HG02884 (cell line): ENCODE measurements at regions not wholly inside any gene's neighbourhood (a gene's known extent, or its start where the extent isn't known, plus 50 kb on each side); places are given as distances from the start of the nearest gene placed in this dataset.

Source experiments
- ATAC-seq: cut with Tn5 transposase; IDR thresholded peaks from one replicate; pipeline ENCODE4 v1.9.1; 2021; ENCODE audit warnings: mild to moderate bottlenecking, moderate library complexity; ENCODE audit not compliant: unreplicated experiment

GRCh38 chr2:145855142-145855541, 1335.2 kb upstream of the ZEB2 start:
- no peak for ATAC-seq

- no peak for ATAC-seq
Observed at GRCh38 chr2:145854039-145854755, 1334.3 kb upstream of the ZEB2 start.

- no peak for ATAC-seq
Observed at GRCh38 chr2:145851730-145852129, 1331.8 kb upstream of the ZEB2 start.

DNA sequence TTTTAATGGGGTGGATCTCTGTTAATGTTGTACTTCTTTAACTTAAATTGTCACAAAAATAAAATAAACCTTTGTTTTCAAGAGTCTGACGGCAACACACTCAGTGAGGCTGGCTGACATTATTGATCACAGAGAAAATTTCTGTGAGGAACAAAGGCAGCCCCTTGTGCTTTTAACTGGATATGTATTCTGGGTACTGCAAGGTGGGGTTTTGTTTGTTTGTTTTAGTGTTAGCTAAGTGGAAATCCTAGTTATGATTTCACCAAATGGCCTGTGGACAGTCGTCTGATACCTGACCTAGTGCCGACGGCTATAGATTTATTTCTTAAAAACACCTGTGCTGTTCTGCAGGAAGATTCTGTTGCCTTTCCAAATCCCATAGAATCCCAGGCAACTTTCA, 1329.5 kb upstream of the ZEB2 start:
- no peak for ATAC-seq

DNA sequence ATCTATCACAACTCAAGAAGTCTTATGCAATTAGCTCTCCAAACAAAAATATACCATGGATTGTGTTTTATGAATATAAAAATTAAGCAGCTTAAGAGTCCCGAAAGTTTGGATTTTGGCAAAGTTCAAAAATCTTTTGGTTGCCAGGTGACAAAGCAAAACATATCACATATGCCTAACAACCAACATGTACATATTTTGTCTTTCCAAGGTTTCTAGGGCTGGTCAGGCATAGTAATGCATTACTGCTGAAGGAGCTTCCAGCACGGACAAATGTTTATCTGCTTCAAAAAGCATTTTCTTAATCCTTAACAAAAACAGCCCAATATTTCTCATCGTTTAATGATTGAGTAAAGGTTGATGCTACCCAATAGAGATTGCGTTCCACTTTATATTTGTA, 1327.1 kb upstream of the ZEB2 start:
- ATAC-seq, result no peak

- ATAC-seq, result no peak
Observed at GRCh38 chr2:145845923-145846322, 1326.0 kb upstream of the ZEB2 start.

- no peak for ATAC-seq
Observed at GRCh38 chr2:145845207-145845894, 1325.4 kb upstream of the ZEB2 start.

- no peak for ATAC-seq
Observed at GRCh38 chr2:145841973-145842372, 1322.1 kb upstream of the ZEB2 start.

- ATAC-seq, result no peak
Observed at GRCh38 chr2:145836986-145837385, 1317.1 kb upstream of the ZEB2 start.

- ATAC-seq, result no peak
Observed at GRCh38 chr2:145835665-145836064, 1315.7 kb upstream of the ZEB2 start.

GRCh38 chr2:145832681-145833080, 1312.8 kb upstream of the ZEB2 start:
- ATAC-seq, result no peak

DNA sequence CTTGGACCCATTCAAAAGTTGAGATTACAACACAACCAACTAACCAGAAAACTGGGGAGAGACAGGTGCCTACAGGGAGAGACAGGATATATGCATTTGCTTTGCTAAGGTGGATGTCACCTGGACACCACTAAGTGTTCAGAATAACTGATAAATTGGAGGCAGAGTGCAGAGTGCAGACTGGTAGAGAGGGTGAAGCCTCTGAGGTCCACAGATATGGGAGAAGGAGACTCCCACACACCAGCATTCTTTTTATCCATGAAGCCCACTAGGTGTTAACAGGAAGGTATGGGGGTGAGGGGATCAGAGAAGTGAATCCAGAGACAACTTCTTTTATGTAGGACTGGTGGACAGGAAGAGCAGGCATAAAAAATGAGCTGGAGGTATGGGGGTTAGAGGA, 1310.0 kb upstream of the ZEB2 start:
- no peak for ATAC-seq

- ATAC-seq, result no peak
Observed at GRCh38 chr2:145827235-145827634, 1307.3 kb upstream of the ZEB2 start.

DNA sequence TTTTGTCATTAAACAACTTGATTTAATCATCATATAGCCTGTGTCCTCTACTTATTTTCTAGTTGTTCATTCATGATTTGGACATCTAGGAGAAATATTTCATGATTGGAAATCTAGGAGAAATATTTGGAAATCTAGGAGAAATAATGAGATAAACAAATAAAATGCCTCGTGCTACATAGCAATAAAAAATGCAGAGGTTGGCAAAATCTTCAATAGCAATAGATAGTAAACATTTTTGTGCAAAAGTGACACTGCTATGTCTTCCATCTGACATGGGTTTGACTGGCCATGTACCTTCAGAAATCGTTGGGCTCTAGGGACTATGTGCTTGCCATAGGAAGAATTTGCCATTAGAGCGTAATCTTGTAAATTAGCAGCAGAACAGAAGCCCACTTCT, 1304.5 kb upstream of the ZEB2 start:
- no peak for ATAC-seq

- ATAC-seq, result no peak
Observed at GRCh38 chr2:145822892-145823534, 1303.1 kb upstream of the ZEB2 start.

DNA sequence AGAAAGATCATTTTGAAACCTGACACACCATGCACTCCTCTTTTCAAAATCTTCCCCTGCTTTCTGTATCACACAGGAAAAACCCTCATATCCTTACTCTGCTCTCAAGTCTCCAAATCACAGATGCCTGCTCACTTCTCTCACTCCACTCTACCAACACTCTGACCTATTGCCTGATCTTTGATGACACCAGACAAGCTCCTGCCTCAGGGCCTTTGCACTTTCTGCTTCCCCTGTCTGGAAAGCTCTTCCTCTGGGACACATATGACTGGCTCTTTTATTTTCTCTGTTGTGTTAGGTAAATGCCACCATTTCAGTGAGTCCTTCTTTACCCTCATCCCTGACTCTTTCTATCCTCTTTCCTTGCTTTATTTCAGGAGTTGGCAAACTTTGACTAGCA, 1300.7 kb upstream of the ZEB2 start:
- no peak for ATAC-seq

GRCh38 chr2:145818890-145819504, 1299.1 kb upstream of the ZEB2 start:
- ATAC-seq, result no peak

DNA sequence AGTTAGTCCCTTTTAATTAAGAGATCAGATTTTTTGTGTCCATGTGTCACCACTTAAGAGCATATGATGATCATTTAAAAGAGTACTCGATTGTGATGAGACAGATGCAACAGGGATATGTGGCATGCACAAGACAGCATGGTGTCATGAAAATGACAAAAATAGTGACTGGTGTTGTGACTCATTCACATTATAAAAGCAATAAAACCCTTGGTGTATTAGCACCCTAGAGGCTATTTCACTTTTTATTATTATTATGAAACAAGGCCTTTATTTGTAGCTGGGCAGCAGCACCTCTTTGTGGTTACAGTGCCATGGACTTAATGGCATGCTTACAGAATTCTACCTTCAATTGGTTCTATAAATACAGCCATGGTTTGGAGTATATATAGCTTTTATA, 1296.0 kb upstream of the ZEB2 start:
- no peak for ATAC-seq

GRCh38 chr2:145813481-145813880, 1293.6 kb upstream of the ZEB2 start:
- ATAC-seq, result no peak

DNA sequence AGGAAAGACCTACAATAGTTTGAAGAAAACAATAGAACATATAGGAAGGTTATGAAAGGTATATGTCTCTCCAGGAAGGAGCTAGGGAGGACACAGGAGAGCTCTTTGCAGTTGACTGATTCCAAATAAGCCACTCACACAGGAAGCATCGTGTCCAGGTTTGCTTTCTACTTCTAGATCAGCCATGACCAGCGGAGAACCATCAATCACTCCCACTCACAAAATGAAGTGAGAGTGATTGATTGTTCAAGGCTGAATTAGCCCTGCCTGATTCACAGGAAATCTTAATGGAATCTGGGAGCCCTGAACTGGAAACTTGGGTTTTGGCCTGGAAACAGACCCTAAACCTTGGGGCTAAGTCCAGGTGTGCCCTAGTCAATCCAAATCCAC, 1292.2 kb upstream of the ZEB2 start:
- ATAC-seq, result no peak

DNA sequence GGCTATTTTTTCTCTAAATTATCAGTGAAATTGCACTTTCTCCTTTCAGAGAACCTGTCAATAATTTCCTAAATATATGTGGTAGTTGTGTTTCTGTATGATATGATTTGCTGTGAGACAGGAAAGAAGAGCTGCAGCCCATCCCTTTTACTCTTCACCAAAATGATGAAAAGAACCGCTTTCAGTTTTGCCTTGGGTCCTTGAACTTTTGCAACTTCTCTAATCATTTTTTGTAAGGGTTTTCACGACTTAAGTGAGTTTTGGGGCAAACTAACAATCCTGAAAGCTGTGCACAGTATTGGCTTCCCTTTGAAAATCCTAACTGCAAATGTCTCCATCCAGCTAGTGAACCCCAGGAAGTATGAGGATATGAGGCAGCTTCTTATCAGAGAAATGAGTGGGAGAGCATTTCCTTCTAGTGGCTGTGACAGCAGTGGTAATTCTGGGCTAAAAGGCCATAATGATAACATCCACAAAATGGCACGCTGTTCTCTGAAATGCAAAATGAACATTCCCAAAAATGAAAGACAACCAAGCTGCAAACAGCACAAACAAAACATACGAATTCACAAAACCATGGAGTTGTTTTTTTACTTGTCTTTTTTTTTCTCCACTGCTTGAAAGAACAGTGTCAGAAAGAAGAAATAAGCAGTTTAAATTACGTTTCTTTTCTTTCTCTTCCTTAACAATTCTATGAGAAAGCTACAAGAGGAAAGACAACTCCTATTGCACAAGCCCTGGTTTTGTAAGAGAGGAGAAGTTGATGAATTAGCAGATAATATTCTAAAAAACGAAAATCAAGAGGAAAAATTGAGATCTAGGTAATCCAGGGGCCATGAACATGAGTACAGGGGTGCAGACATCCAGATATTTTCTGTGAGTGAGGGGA, 1291.6 kb upstream of the ZEB2 start:
- no peak for ATAC-seq
